ENCODE measurements at regions not wholly inside any gene's neighbourhood (a gene's known extent, or its start where the extent isn't known, plus 50 kb on each side); places are given as distances from the start of the nearest gene placed in this dataset.

GRCh38 chr1:185585770-185586169, 148.4 kb upstream of the HMCN1 start:
- DNase-seq (ENCODE audit: insufficient read length, low spot score) (no peak), FAIRE-seq (no peak)

GRCh38 chr1:185581961-185582725, 152.0 kb upstream of the HMCN1 start:
- DNase-seq (ENCODE audit: insufficient read length, low spot score): no peak
- FAIRE-seq: no peak

GRCh38 chr1:185581020-185581419, 153.2 kb upstream of the HMCN1 start:
- no peak for FAIRE-seq
- no peak for DNase-seq (ENCODE audit: insufficient read length, low spot score)

- FAIRE-seq (no peak), DNase-seq (ENCODE audit: insufficient read length, low spot score) (no peak)
Observed at GRCh38 chr1:185578293-185578692, 155.9 kb upstream of the HMCN1 start.

GRCh38 chr1:185574139-185574875, 159.9 kb upstream of the HMCN1 start:
- no peak for FAIRE-seq
- DNase-seq (ENCODE audit: insufficient read length, low spot score): no peak

GRCh38 chr1:185573677-185574076, 160.5 kb upstream of the HMCN1 start:
- FAIRE-seq (no peak), DNase-seq (ENCODE audit: insufficient read length, low spot score) (no peak)

GRCh38 chr1:185573162-185573561, 161.0 kb upstream of the HMCN1 start:
- FAIRE-seq (no peak), DNase-seq (ENCODE audit: insufficient read length, low spot score) (no peak)

GRCh38 chr1:185570962-185571361, 163.2 kb upstream of the HMCN1 start:
- no peak for DNase-seq (ENCODE audit: insufficient read length, low spot score)
- FAIRE-seq: no peak

- FAIRE-seq (no peak), DNase-seq (ENCODE audit: insufficient read length, low spot score) (no peak)
Observed at GRCh38 chr1:185568155-185569123, 165.8 kb upstream of the HMCN1 start.

GRCh38 chr1:185567440-185567839, 166.8 kb upstream of the HMCN1 start:
- FAIRE-seq: no peak
- no peak for DNase-seq (ENCODE audit: insufficient read length, low spot score)

GRCh38 chr1:185566995-185567394, 167.2 kb upstream of the HMCN1 start:
- FAIRE-seq: no peak
- peak; percentile 24 for DNase-seq (ENCODE audit: insufficient read length, low spot score)

GRCh38 chr1:185565302-185565701, 168.9 kb upstream of the HMCN1 start:
- DNase-seq (ENCODE audit: insufficient read length, low spot score): peak; percentile 79

GRCh38 chr1:185564816-185565215, 169.4 kb upstream of the HMCN1 start:
- DNase-seq (ENCODE audit: insufficient read length, low spot score) (no peak), FAIRE-seq (no peak)

More at GRCh38 chr1:185565302-185565701, 168.9 kb upstream of the HMCN1 start:
- peak; percentile 76 for FAIRE-seq

- FAIRE-seq: no peak
Observed at GRCh38 chr1:185562461-185563359, 171.5 kb upstream of the HMCN1 start.

GRCh38 chr1:185561629-185562028, 172.6 kb upstream of the HMCN1 start:
- peak; percentile 12 for DNase-seq (ENCODE audit: insufficient read length, low spot score)
- FAIRE-seq: no peak

More at GRCh38 chr1:185562461-185563359, 171.5 kb upstream of the HMCN1 start:
- DNase-seq (ENCODE audit: insufficient read length, low spot score): no peak

- no peak for FAIRE-seq
- no peak for DNase-seq (ENCODE audit: insufficient read length, low spot score)
Observed at GRCh38 chr1:185560760-185561159, 173.4 kb upstream of the HMCN1 start.

- FAIRE-seq (no peak), DNase-seq (ENCODE audit: insufficient read length, low spot score) (peak; percentile 32)
Observed at GRCh38 chr1:185559684-185560331, 174.4 kb upstream of the HMCN1 start.

GRCh38 chr1:185559151-185559550, 175.0 kb upstream of the HMCN1 start:
- no peak for DNase-seq (ENCODE audit: insufficient read length, low spot score)
- no peak for FAIRE-seq

GRCh38 chr1:185556561-185556960, 177.6 kb upstream of the HMCN1 start:
- no peak for FAIRE-seq

More at GRCh38 chr1:185556561-185556960, 177.6 kb upstream of the HMCN1 start:
- DNase-seq (ENCODE audit: insufficient read length, low spot score): no peak
